Neuronal stem cell (in vitro differentiated cells): ENCODE measurements at regions not wholly inside any gene's neighbourhood (a gene's known extent, or its start where the extent isn't known, plus 50 kb on each side); places are given as distances from the start of the nearest gene placed in this dataset.
"Not testable (repeated sequence)": the region's sequence is repeated elsewhere in the genome, so short reads cannot be mapped to it uniquely, and the experiment has no call there.

Source experiments
- DNase-seq: peaks from one replicate; pipeline ENCODE4 v3.0.0-alpha.2; 2013; ENCODE audit warnings: low spot score
- H2AFZ ChIP-seq: one replicate; pipeline ENCODE4 v1.6.1; 2013; ENCODE audit warnings: mild to moderate bottlenecking, low read length, inconsistent platforms
- H2AK5ac ChIP-seq: 2 replicates; pipeline ENCODE4 v1.6.1; 2013; ENCODE audit warnings: low read depth, mild to moderate bottlenecking, inconsistent platforms, low read length, moderate library complexity, mixed read lengths
- H2BK120ac ChIP-seq: 2 replicates; pipeline ENCODE4 v1.6.1; 2013; ENCODE audit warnings: low read depth, mild to moderate bottlenecking, inconsistent platforms, low read length, moderate library complexity, mixed read lengths
- H2BK12ac ChIP-seq: one replicate; pipeline ENCODE4 v1.6.1; 2013; ENCODE audit warnings: low read length, inconsistent platforms
- H2BK15ac ChIP-seq: 2 replicates; pipeline ENCODE4 v1.6.1; 2013; ENCODE audit warnings: mild to moderate bottlenecking, low read length, inconsistent platforms, mixed read lengths
- H2BK5ac ChIP-seq: one replicate; pipeline ENCODE4 v1.6.1; 2013; ENCODE audit warnings: inconsistent platforms, mild to moderate bottlenecking, low read length, moderate library complexity
- H3K14ac ChIP-seq: one replicate; pipeline ENCODE4 v1.6.1; 2013; ENCODE audit warnings: low read length, inconsistent platforms
- H3K18ac ChIP-seq: 2 replicates; pipeline ENCODE4 v1.6.1; 2013; ENCODE audit warnings: low read length, inconsistent platforms
- H3K23ac ChIP-seq: 2 replicates; pipeline ENCODE4 v1.6.1; 2013; ENCODE audit warnings: low read depth, mild to moderate bottlenecking, mixed read lengths, low read length, inconsistent platforms; ENCODE audit not compliant: poor library complexity
- H3K27ac ChIP-seq: replicated peaks from 3 replicates; pipeline ENCODE4 v1.5.1; 2013; ENCODE audit warnings: low read length, inconsistent platforms
- H3K27me3 ChIP-seq, 3 experiments: 2 replicates each; pipeline ENCODE4 v1.6.1; 2013; ENCODE audit warnings: low read length in 3 of 3, mild to moderate bottlenecking in 2 of 3, inconsistent platforms in 1 of 3, low read depth in 1 of 3, mixed read lengths in 1 of 3, moderate library complexity in 1 of 3; ENCODE audit not compliant: control insufficient read depth in 3 of 3, insufficient read depth in 3 of 3
- H3K36me3 ChIP-seq, 2 donors: replicated peaks in 1 of 2; 2 replicates each; pipeline ENCODE4 v1.6.1; 2013; ENCODE audit warnings: low read length in 2 of 2; ENCODE audit not compliant: control insufficient read depth in 2 of 2, insufficient read depth in 2 of 2
- H3K4ac ChIP-seq: 2 replicates; pipeline ENCODE4 v1.6.1; 2013; ENCODE audit warnings: inconsistent platforms, mild to moderate bottlenecking, low read length, moderate library complexity
- H3K4me1 ChIP-seq, 2 donors: 1 replicate in 1 of 2; 2 replicates in 1 of 2; pipeline ENCODE4 v1.6.1; 2013; ENCODE audit warnings: low read length in 2 of 2, low read depth in 1 of 2; ENCODE audit not compliant: control insufficient read depth in 2 of 2, insufficient read depth in 1 of 2
- H3K4me2 ChIP-seq: one replicate; pipeline ENCODE4 v1.6.1; 2013; ENCODE audit warnings: mild to moderate bottlenecking, low read length, inconsistent platforms; ENCODE audit not compliant: insufficient read depth, poor library complexity, severe bottlenecking
- H3K4me3 ChIP-seq, 2 donors: 2 replicates each; pipeline ENCODE4 v1.5.1; 2013; ENCODE audit warnings: low read length in 2 of 2, mild to moderate bottlenecking in 2 of 2, inconsistent platforms in 1 of 2, moderate library complexity in 1 of 2
- H3K79me1 ChIP-seq: one replicate; pipeline ENCODE4 v1.6.1; 2013; ENCODE audit warnings: low read depth, mild to moderate bottlenecking, inconsistent platforms, low read length, moderate library complexity
- H3K9ac ChIP-seq: one replicate; pipeline ENCODE4 v1.6.1; 2013; ENCODE audit warnings: mild to moderate bottlenecking, low read depth, low read length, inconsistent platforms; ENCODE audit not compliant: poor library complexity
- H3K9me3 ChIP-seq, 2 donors: replicated peaks in 1 of 2; 2 replicates each; pipeline versions ENCODE3 to v1.6.1; 2013; ENCODE audit warnings: low read length in 2 of 2, mild to moderate bottlenecking in 2 of 2, inconsistent platforms in 1 of 2, low read depth in 1 of 2, mixed read lengths in 1 of 2, moderate library complexity in 1 of 2; ENCODE audit not compliant: control insufficient read depth in 2 of 2, insufficient read depth in 1 of 2
- H4K8ac ChIP-seq: one replicate; pipeline ENCODE4 v1.6.1; 2013; ENCODE audit warnings: low read depth, mild to moderate bottlenecking, inconsistent platforms, low read length, moderate library complexity
- H4K91ac ChIP-seq: one replicate; pipeline ENCODE4 v1.6.1; 2013; ENCODE audit warnings: low read length, low read depth, mild to moderate bottlenecking, inconsistent platforms; ENCODE audit not compliant: poor library complexity
- WGBS, 2 donors: extraction: QIAGEN DNeasy Blood & Tissue Kit; methylation state at CpG; one replicate each; pipeline ENCODE4 v1.1.7; 2013; ENCODE audit warnings: missing lambda C conversion rate in 2 of 2, mixed read lengths in 1 of 2; ENCODE audit not compliant: insufficient read length in 2 of 2, insufficient replicate concordance in 1 of 2; ENCODE audit errors: extremely low coverage in 2 of 2; 5-methylcytosine and 5-hydroxymethylcytosine counted together

- not testable (repeated sequence) for H3K27ac ChIP-seq, H2BK120ac ChIP-seq, H2BK5ac ChIP-seq, H3K23ac ChIP-seq, H3K9me3 ChIP-seq, H3K36me3 ChIP-seq, H3K18ac ChIP-seq, H3K4me2 ChIP-seq, DNase-seq, H3K79me1 ChIP-seq, H2BK12ac ChIP-seq, H2AFZ ChIP-seq, H4K8ac ChIP-seq, H3K27me3 ChIP-seq, H3K9ac ChIP-seq, H3K4me1 ChIP-seq, H3K4ac ChIP-seq, H2AK5ac ChIP-seq, H3K4me3 ChIP-seq, H2BK15ac ChIP-seq, H4K91ac ChIP-seq, H3K14ac ChIP-seq
- no CpG with 5 or more reads among the region's 4 CpGs for WGBS, 2 donors
Measured at GRCh38 chrX:51000384-51000783, 89.8 kb downstream of the BMP15 start.

GRCh38 chrX:51001733-51002632 lies 91.4 kb downstream of the BMP15 start:
- not testable (repeated sequence) for H3K79me1 ChIP-seq, H3K4me2 ChIP-seq, H3K9me3 ChIP-seq, H3K9ac ChIP-seq, H2AK5ac ChIP-seq, DNase-seq, H3K27ac ChIP-seq, H3K18ac ChIP-seq, H3K4ac ChIP-seq, H3K4me1 ChIP-seq, H2BK15ac ChIP-seq, H3K4me3 ChIP-seq, H2BK12ac ChIP-seq, H3K23ac ChIP-seq, H3K27me3 ChIP-seq, H2BK120ac ChIP-seq, H4K8ac ChIP-seq, H4K91ac ChIP-seq, H2AFZ ChIP-seq, H2BK5ac ChIP-seq, H3K14ac ChIP-seq, H3K36me3 ChIP-seq
- no CpG with 5 or more reads among the region's 11 CpGs for WGBS, 2 donors

GRCh38 chrX:51006064-51006463 lies 95.5 kb downstream of the BMP15 start:
- no peak overlapping the region for H2BK5ac ChIP-seq
- H2AK5ac ChIP-seq: no peak overlapping the region
- H3K4me1 ChIP-seq: no peaks in the 10 kb centered on the region
- H3K23ac ChIP-seq: no peak overlapping the region
- no peaks in the 10 kb centered on the region for H3K9me3 ChIP-seq
- H2BK15ac ChIP-seq: no peak overlapping the region
- H3K27me3 ChIP-seq: no peaks in the 10 kb centered on the region
- no peak overlapping the region for H3K4me3 ChIP-seq
- H4K91ac ChIP-seq: no peak overlapping the region
- no peaks in the 10 kb centered on the region for H3K36me3 ChIP-seq
- no peak overlapping the region for H3K14ac ChIP-seq
- no peak overlapping the region for H2AFZ ChIP-seq
- H3K4me2 ChIP-seq: no peak overlapping the region
- no peak for DNase-seq
- H3K27ac ChIP-seq: no peak overlapping the region
- no peaks in the 10 kb centered on the region for H3K79me1 ChIP-seq
- H2BK12ac ChIP-seq: no peak overlapping the region
- no peak overlapping the region for H3K4ac ChIP-seq
- H3K9ac ChIP-seq: no peak overlapping the region
- no peak overlapping the region for H2BK120ac ChIP-seq
- no peak overlapping the region for H3K18ac ChIP-seq
- no peak overlapping the region for H4K8ac ChIP-seq

GRCh38 chrX:51024106-51024696 lies 113.7 kb downstream of the BMP15 start:
- no peak overlapping the region for H2BK120ac ChIP-seq
- H3K9me3 ChIP-seq: no peaks in the 10 kb centered on the region
- no peak overlapping the region for H3K27ac ChIP-seq
- H3K23ac ChIP-seq: no peak overlapping the region
- H3K4ac ChIP-seq: no peak overlapping the region
- H2AK5ac ChIP-seq: no peak overlapping the region
- H3K79me1 ChIP-seq: no peaks in the 10 kb centered on the region
- DNase-seq: no peak
- no peaks in the 10 kb centered on the region for H3K27me3 ChIP-seq
- no peak overlapping the region for H2AFZ ChIP-seq
- WGBS, 2 donors: no CpG with 5 or more reads among the region's 5 CpGs
- peaks cover 0 to 2% of the 10 kb centered on the region in 2 donors for H3K4me1 ChIP-seq
- no peak overlapping the region for H4K91ac ChIP-seq
- no peak overlapping the region for H3K4me3 ChIP-seq
- H2BK12ac ChIP-seq: no peak overlapping the region
- H3K36me3 ChIP-seq: no peaks in the 10 kb centered on the region
- H3K18ac ChIP-seq: no peak overlapping the region
- no peak overlapping the region for H3K9ac ChIP-seq
- H2BK15ac ChIP-seq: no peak overlapping the region
- H2BK5ac ChIP-seq: no peak overlapping the region
- no peak overlapping the region for H3K4me2 ChIP-seq
- H4K8ac ChIP-seq: no peak overlapping the region
- no peak overlapping the region for H3K14ac ChIP-seq
